ENCODE measurements at regions not wholly inside any gene's neighbourhood (a gene's known extent, or its start where the extent isn't known, plus 50 kb on each side); places are given as distances from the start of the nearest gene placed in this dataset.

DNA sequence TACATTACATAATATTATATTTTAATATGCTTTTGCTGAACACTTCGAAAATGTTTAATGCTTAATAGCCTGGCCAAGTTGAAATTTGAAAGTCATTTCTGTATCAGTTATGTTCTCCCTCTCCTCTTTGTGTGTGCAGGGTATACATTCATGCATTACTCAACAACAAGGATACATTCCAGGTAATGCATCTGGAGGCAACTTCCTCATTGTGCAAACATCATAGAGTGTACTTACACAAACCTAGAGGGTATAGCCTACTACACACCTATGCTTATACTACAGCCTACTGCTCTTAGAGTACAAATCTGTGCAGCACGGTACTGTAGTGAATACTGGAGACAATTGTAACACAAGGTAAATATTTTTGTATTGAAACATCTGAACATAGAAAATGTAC is 407.3 kb downstream of the MRPL39 start:
- intact Hi-C loops (cut with micrococcal nuclease), result no loop called here
- FAIRE-seq (no peak), DNase-seq (ENCODE audit: low read depth, low spot score) (no peak)
- no peaks in the 10 kb centered on the region for H3K4me1 ChIP-seq (ENCODE audit: control insufficient read depth, extremely low read depth, insufficient read depth, low read length)
- H3K9me3 ChIP-seq (replicated peaks; ENCODE audit: control insufficient read depth, insufficient read depth, low read length), result no peaks in the 10 kb centered on the region
- no peak overlapping the region for H3K4me3 ChIP-seq (replicated peaks in 1 of 3; ENCODE audit: insufficient read depth in 1 of 3, low read depth in 1 of 3, low read length in 3 of 3)
- no peaks in the 10 kb centered on the region for H3K9me1 ChIP-seq (replicated peaks; ENCODE audit: control insufficient read depth, extremely low read depth, insufficient read depth, low read length)
- no peaks in the 10 kb centered on the region for H4K20me1 ChIP-seq (replicated peaks; ENCODE audit: control insufficient read depth, extremely low read depth, insufficient read depth, low read length)
- no peak overlapping the region for H3K4me2 ChIP-seq (ENCODE audit: insufficient read depth, low read length)
- ChIA-PET CTCF (no interaction called here), POLR2A (no interaction called here)
- TF ChIP-seq GATA2 (IDR thresholded peaks at IDR 0.05; ENCODE audit: insufficient read depth, insufficient read length, low read depth, low read length) (no peak), EZH2 (IDR thresholded peaks at IDR 0.05; ENCODE audit: borderline replicate concordance, low read depth, low read length, severe bottlenecking) (no peak), POLR2AphosphoS5 (IDR thresholded peaks at IDR 0.05; ENCODE audit: insufficient read depth, low read depth, low read length) (no peak), FOS (IDR thresholded peaks at IDR 0.05; ENCODE audit: borderline replicate concordance, insufficient read depth, low read length) (no peak), JUN (IDR thresholded peaks at IDR 0.05; ENCODE audit: borderline replicate concordance, insufficient read depth, insufficient read length, low read depth) (no peak), MAX (IDR thresholded peaks at IDR 0.05; ENCODE audit: insufficient read depth, insufficient read length) (no peak), MYC (IDR thresholded peaks at IDR 0.05; ENCODE audit: low read depth, low read length) (no peak), POLR2A (IDR thresholded peaks at IDR 0.05; ENCODE audit: low read depth, low read length) (no peak)
- TF ChIP-seq, protein P1, sequence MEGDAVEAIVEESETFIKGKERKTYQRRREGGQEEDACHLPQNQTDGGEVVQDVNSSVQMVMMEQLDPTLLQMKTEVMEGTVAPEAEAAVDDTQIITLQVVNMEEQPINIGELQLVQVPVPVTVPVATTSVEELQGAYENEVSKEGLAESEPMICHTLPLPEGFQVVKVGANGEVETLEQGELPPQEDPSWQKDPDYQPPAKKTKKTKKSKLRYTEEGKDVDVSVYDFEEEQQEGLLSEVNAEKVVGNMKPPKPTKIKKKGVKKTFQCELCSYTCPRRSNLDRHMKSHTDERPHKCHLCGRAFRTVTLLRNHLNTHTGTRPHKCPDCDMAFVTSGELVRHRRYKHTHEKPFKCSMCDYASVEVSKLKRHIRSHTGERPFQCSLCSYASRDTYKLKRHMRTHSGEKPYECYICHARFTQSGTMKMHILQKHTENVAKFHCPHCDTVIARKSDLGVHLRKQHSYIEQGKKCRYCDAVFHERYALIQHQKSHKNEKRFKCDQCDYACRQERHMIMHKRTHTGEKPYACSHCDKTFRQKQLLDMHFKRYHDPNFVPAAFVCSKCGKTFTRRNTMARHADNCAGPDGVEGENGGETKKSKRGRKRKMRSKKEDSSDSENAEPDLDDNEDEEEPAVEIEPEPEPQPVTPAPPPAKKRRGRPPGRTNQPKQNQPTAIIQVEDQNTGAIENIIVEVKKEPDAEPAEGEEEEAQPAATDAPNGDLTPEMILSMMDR (IDR thresholded peaks at IDR 0.05; ENCODE audit: extremely low read depth in 1 of 2, insufficient read depth in 1 of 2, low read depth in 1 of 2, low read length in 2 of 2), result no peak
- H3K27ac ChIP-seq (ENCODE audit: insufficient read depth, low read depth, low read length), result no peak overlapping the region
- BruUV-seq (replicated peaks), result no TSS peak
- H3K79me2 ChIP-seq (ENCODE audit: control insufficient read depth, insufficient read depth, low read length), result no peaks in the 10 kb centered on the region
- H2AFZ ChIP-seq (ENCODE audit: low read depth, low read length), result no peak overlapping the region
- no peaks in the 10 kb centered on the region for H3K36me3 ChIP-seq (ENCODE audit: control insufficient read depth in 2 of 2, extremely low read depth in 1 of 2, insufficient read depth in 2 of 2, low read length in 2 of 2)
- no peak overlapping the region for H3K9ac ChIP-seq (replicated peaks; ENCODE audit: extremely low read depth, insufficient read depth, low read length)
- dilution Hi-C loops (cut with MboI; ENCODE audit: extremely low pct_ligation_motif_present, low sequenced_read_pairs), result no loop called here
- H3K27me3 ChIP-seq (ENCODE audit: control insufficient read depth in 2 of 2, insufficient read depth in 2 of 2, low read length in 2 of 2), result no peaks in the 10 kb centered on the region

All from endothelial cell of umbilical vein (primary cell).